ENCODE measurements at regions not wholly inside any gene's neighbourhood (a gene's known extent, or its start where the extent isn't known, plus 50 kb on each side); places are given as distances from the start of the nearest gene placed in this dataset.

DNA sequence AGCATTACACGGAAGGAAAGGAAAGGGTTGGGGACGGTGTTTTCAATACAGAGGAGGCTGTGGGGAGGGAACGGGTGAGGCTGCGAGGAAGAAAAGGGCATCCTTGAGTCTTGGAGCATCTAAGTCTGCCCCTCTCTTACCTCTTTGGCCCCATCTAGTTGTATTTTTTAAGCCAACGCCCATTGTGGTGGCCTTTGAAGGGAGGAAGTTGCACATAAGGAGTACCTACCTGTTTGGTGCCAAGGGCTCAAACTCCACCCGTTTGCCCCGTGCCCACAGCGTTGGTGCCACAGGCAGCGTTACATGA, 146.1 kb upstream of the UMPS start:
- TF ChIP-seq, protein P1, sequence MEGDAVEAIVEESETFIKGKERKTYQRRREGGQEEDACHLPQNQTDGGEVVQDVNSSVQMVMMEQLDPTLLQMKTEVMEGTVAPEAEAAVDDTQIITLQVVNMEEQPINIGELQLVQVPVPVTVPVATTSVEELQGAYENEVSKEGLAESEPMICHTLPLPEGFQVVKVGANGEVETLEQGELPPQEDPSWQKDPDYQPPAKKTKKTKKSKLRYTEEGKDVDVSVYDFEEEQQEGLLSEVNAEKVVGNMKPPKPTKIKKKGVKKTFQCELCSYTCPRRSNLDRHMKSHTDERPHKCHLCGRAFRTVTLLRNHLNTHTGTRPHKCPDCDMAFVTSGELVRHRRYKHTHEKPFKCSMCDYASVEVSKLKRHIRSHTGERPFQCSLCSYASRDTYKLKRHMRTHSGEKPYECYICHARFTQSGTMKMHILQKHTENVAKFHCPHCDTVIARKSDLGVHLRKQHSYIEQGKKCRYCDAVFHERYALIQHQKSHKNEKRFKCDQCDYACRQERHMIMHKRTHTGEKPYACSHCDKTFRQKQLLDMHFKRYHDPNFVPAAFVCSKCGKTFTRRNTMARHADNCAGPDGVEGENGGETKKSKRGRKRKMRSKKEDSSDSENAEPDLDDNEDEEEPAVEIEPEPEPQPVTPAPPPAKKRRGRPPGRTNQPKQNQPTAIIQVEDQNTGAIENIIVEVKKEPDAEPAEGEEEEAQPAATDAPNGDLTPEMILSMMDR (IDR thresholded peaks at IDR 0.05; ENCODE audit: low read depth, low read length, poor library complexity, severe bottlenecking): no peak
- no peak for TF ChIP-seq EZH2phosphoT487 (IDR thresholded peaks at IDR 0.05; ENCODE audit: borderline replicate concordance, low read length)

Measured in DOHH2 (cell line).